K562 (cell line): ENCODE measurements at regions not wholly inside any gene's neighbourhood (a gene's known extent, or its start where the extent isn't known, plus 50 kb on each side); places are given as distances from the start of the nearest gene placed in this dataset.

Experiments
- ATAC-seq: fragments of 200-7000 bp; cut with Tn5 transposase; 3 replicates; pipeline ENCODE4 v1.9.1; 2020; ENCODE audit warnings: moderate library complexity
- BruUV-seq: library from RNA; stranded (reverse); fragments of 400-500 nt; replicated peaks from 2 replicates; lab custom pipeline; 2021; lab: Mats Ljungman, UMichigan
- CTCF ChIA-PET: fragments of 300-600 bp; formaldehyde crosslinking; extraction: SDS; loops from one replicate; lab custom pipeline; 2021; ENCODE audit warnings: low intra/inter-chr PET ratio; lab: Yijun Ruan, JAX
- POLR2A ChIA-PET: fragments of 300-600, 350-650 bp; sonication (Branson Sonifier 250); formaldehyde crosslinking; extraction: SDS; loops from one replicate; lab custom pipeline; 2021; ENCODE audit warnings: antibody characterized with exemption, inconsistent platforms; lab: Yijun Ruan, JAX
- DNase-seq, 4 experiments: peaks; one replicate each; pipeline versions ENCODE4 v3.0.0 to v3.0.0-alpha.2; 2011 to 2018; ENCODE audit warnings: low spot score in 3 of 4, mixed read lengths in 3 of 4; ENCODE audit errors: extremely low read depth in 1 of 4
- FAIRE-seq: peaks from 2 replicates; lab custom pipeline; 2011; peaks lifted over from hg19 to GRCh38; lab: Jason Lieb, UNC
- H2AFZ ChIP-seq: 2 replicates; pipeline ENCODE4 v1.6.0; 2011; ENCODE audit warnings: low read depth, low read length, control low read depth, inconsistent platforms
- H3K27ac ChIP-seq: fragments of 200-600 bp; 3 replicates; pipeline ENCODE4 v1.8.0; 2011; ENCODE audit warnings: low read depth, mild to moderate bottlenecking, control low read depth, inconsistent platforms, low read length, moderate library complexity, mixed read lengths; ENCODE audit errors: extremely low read depth
- H3K27me3 ChIP-seq, 2 experiments: fragments of 300-600 bp in 1 of 2; 2 replicates in 1 of 2; 3 replicates in 1 of 2; pipeline versions ENCODE4 v1.6.0 to v1.8.0; 2011; ENCODE audit warnings: inconsistent platforms in 2 of 2, low read length in 2 of 2, mild to moderate bottlenecking in 1 of 2, mixed read lengths in 1 of 2, moderate library complexity in 1 of 2; ENCODE audit not compliant: control insufficient read depth in 2 of 2, insufficient read depth in 2 of 2
- H3K36me3 ChIP-seq: fragments of 300-600 bp; 3 replicates; pipeline ENCODE4 v1.8.0; 2011; ENCODE audit warnings: mild to moderate bottlenecking, low read length, inconsistent platforms; ENCODE audit not compliant: control insufficient read depth, insufficient read depth
- H3K4me1 ChIP-seq, 2 experiments: fragments of 200-600 bp in 1 of 2; replicated peaks in 1 of 2; 2 replicates in 1 of 2; 3 replicates in 1 of 2; pipeline versions ENCODE4 v1.5.1 to v1.8.0; 2011; ENCODE audit warnings: inconsistent platforms in 2 of 2, low read length in 2 of 2, mild to moderate bottlenecking in 1 of 2, mixed read lengths in 1 of 2, moderate library complexity in 1 of 2; ENCODE audit not compliant: control insufficient read depth in 2 of 2, insufficient read depth in 2 of 2
- H3K4me2 ChIP-seq: 2 replicates; pipeline ENCODE4 v1.6.1; 2011; ENCODE audit warnings: low read length, control low read depth, inconsistent platforms, mixed read lengths; ENCODE audit not compliant: insufficient read depth
- H3K4me3 ChIP-seq: fragments of 200-600 bp; sonication (generic), shearing (Covaris generic); 2 replicates; pipeline ENCODE4 v1.5.1; 2016; ENCODE audit warnings: control low read depth, inconsistent platforms
- H3K79me2 ChIP-seq: fragments of 200-600 bp; 3 replicates; pipeline ENCODE4 v1.8.0; 2011; ENCODE audit warnings: low read length, inconsistent platforms; ENCODE audit not compliant: control insufficient read depth, insufficient read depth
- H3K9ac ChIP-seq, 2 experiments: 2 replicates each; pipeline versions ENCODE4 v1.6.0 to v1.6.1; 2011; ENCODE audit warnings: low read depth in 2 of 2, low read length in 2 of 2, control low read depth in 1 of 2, inconsistent platforms in 1 of 2, mild to moderate bottlenecking in 1 of 2, mixed read lengths in 1 of 2; ENCODE audit not compliant: insufficient read depth in 1 of 2
- H3K9me1 ChIP-seq: one replicate; pipeline ENCODE4 v1.6.0; 2011; ENCODE audit warnings: inconsistent platforms, mild to moderate bottlenecking, low read length, moderate library complexity; ENCODE audit not compliant: control insufficient read depth, insufficient read depth
- H3K9me3 ChIP-seq: replicated peaks from 2 replicates; pipeline ENCODE4 v1.5.1; 2011; ENCODE audit warnings: low read depth, low read length, inconsistent platforms; ENCODE audit not compliant: control insufficient read depth, insufficient read depth
- H4K20me1 ChIP-seq: replicated peaks from 2 replicates; pipeline ENCODE4 v1.6.1; 2011; ENCODE audit warnings: low read length, inconsistent platforms, mixed read lengths; ENCODE audit not compliant: control insufficient read depth, insufficient read depth
- BRD4 ChIP-seq: fragments of 200-600 bp; sonication (generic); IDR thresholded peaks from 2 replicates; pipeline ENCODE4 v1.6.1; 2017; ENCODE audit warnings: inconsistent platforms
- CUX1 ChIP-seq: fragments of 200-800 bp; sonication (Bioruptor generic); IDR thresholded peaks from 2 replicates; pipeline ENCODE4 v1.6.1; 2016; ENCODE audit warnings: missing genetic modification characterization, missing compliant biosample characterization
- FOS ChIP-seq: IDR thresholded peaks from 3 replicates; pipeline ENCODE4 v1.6.1; 2011; ENCODE audit not compliant: insufficient read length; ENCODE audit errors: extremely low read depth
- NR2C2 ChIP-seq, 2 experiments: fragments of 200-800 bp in 1 of 2; sonication (Bioruptor generic) in 1 of 2; sonication (generic) in 1 of 2; formaldehyde crosslinking in 1 of 2; IDR thresholded peaks; 2 replicates each; pipeline versions ENCODE4 v1.6.1 to v1.8.0; 2016 to 2022; ENCODE audit warnings: mild to moderate bottlenecking in 1 of 2, missing compliant biosample characterization in 1 of 2, missing genetic modification characterization in 1 of 2, missing genetic modification reagents in 1 of 2
- TAL1 ChIP-seq: fragments of 450-650 bp; IDR thresholded peaks from 2 replicates; pipeline ENCODE4 v1.6.1; 2016; ENCODE audit warnings: mild to moderate bottlenecking
- TGIF2 ChIP-seq: sonication (generic); formaldehyde crosslinking; IDR thresholded peaks from 2 replicates; pipeline ENCODE4 v1.8.1; 2022; ENCODE audit warnings: mild to moderate bottlenecking, missing genetic modification reagents, moderate library complexity
- ZNF175 ChIP-seq: fragments of 200-800 bp; sonication (Bioruptor generic); IDR thresholded peaks from 2 replicates; pipeline ENCODE4 v1.6.1; 2016; ENCODE audit warnings: low read depth, mild to moderate bottlenecking, missing genetic modification characterization, missing compliant biosample characterization
- WGBS: fragments of 100-300 bp; shearing (Covaris generic); methylation state at CpG from one replicate; pipeline ENCODE4 v1.1.6; 2016; ENCODE audit warnings: low coverage, mixed read lengths; ENCODE audit not compliant: insufficient coverage; ENCODE audit errors: missing lambda C conversion rate; 5-methylcytosine and 5-hydroxymethylcytosine counted together
- in situ Hi-C: fragments of 300-500 bp; cut with MboI; formaldehyde crosslinking; loops from 4 replicates; pipeline ENCODE4 v1.15.0; 2018; ENCODE audit warnings: inconsistent platforms, mixed read lengths
- intact Hi-C: fragments of 100-400 bp; cut with micrococcal nuclease; formaldehyde crosslinking; loops from 2 replicates; pipeline ENCODE4 v1.14.2; 2022
- TF ChIP-seq, protein P1 (sequence below): fragments of 250-450 bp; sonication (Bioruptor Pico); IDR thresholded peaks from 2 replicates; pipeline ENCODE4 v1.8.0; 2022; ENCODE audit warnings: inconsistent platforms
- TF ChIP-seq, protein P2 (sequence below): fragments of 250-450 bp; sonication (Bioruptor Pico); IDR thresholded peaks from 2 replicates; pipeline ENCODE4 v1.5.0; 2021; ENCODE audit warnings: mild to moderate bottlenecking, borderline replicate concordance

DNA sequence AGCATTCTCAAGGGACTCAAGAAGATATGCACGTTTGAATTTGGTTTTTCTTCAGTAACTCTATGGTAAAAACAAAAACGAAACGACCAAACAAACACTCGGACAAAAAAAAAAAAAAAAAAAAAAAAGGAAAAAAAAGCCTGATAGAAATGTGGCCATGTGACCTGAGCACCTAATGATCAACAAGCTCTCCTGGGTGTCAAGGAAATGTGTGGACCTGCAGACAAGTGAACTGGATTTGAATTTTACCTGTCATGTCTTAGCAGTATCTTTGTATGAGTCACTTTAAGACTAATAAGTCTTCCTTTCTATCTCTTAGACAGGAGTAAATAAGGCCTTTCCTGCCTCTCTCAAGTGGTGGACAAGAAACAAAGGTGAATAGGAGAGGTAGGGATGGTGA, 190.6 kb upstream of the GRIA1 start (continued):
- TF ChIP-seq, protein P1, sequence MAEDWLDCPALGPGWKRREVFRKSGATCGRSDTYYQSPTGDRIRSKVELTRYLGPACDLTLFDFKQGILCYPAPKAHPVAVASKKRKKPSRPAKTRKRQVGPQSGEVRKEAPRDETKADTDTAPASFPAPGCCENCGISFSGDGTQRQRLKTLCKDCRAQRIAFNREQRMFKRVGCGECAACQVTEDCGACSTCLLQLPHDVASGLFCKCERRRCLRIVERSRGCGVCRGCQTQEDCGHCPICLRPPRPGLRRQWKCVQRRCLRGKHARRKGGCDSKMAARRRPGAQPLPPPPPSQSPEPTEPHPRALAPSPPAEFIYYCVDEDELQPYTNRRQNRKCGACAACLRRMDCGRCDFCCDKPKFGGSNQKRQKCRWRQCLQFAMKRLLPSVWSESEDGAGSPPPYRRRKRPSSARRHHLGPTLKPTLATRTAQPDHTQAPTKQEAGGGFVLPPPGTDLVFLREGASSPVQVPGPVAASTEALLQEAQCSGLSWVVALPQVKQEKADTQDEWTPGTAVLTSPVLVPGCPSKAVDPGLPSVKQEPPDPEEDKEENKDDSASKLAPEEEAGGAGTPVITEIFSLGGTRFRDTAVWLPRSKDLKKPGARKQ (CRISPR knock-in tag) = no peak
- TF ChIP-seq ZNF175 (CRISPR knock-in tag) (no peak), TGIF2 (no peak)
- TF ChIP-seq, protein P2, sequence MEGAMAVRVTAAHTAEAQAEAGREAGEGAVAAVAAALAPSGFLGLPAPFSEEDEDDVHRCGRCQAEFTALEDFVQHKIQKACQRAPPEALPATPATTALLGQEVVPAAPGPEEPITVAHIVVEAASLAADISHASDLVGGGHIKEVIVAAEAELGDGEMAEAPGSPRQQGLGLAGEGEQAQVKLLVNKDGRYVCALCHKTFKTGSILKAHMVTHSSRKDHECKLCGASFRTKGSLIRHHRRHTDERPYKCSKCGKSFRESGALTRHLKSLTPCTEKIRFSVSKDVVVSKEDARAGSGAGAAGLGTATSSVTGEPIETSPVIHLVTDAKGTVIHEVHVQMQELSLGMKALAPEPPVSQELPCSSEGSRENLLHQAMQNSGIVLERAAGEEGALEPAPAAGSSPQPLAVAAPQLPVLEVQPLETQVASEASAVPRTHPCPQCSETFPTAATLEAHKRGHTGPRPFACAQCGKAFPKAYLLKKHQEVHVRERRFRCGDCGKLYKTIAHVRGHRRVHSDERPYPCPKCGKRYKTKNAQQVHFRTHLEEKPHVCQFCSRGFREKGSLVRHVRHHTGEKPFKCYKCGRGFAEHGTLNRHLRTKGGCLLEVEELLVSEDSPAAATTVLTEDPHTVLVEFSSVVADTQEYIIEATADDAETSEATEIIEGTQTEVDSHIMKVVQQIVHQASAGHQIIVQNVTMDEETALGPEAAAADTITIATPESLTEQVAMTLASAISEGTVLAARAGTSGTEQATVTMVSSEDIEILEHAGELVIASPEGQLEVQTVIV (CRISPR knock-in tag) = no peak
- TF ChIP-seq, all 486 proteins: peak for 0

DNA sequence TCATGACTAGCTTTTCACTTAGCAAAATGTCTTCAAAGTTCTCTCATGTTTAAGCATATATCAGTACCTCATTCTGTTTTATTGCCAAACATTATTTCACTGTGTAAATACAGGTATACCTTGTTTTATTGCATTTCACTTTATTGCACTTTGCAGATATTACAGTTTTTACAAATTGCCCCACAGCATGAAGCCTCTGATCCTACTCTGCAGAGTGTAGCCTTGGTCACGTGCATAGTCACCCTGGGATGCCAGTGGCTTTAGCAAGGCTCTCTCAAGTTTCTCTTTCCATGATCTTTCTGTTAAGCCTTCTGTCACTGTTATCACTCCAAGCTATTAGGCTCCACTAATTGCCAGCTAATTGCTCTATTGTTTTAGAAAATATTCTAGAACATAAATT, 182.2 kb upstream of the GRIA1 start:
- BruUV-seq = no TSS peak
- Histone ChIP-seq H4K20me1 (no peaks in the 10 kb centered on the region), H3K79me2 (no peaks in the 10 kb centered on the region), H3K4me2 (no peak overlapping the region), H3K9ac (no peak overlapping the region), H3K36me3 (no peaks in the 10 kb centered on the region), H3K9me1 (no peaks in the 10 kb centered on the region), H3K27me3 (no peaks in the 10 kb centered on the region), H3K27ac (no peak overlapping the region), H3K4me1 (no peaks in the 10 kb centered on the region), H3K9me3 (no peaks in the 10 kb centered on the region), H2AFZ (no peak overlapping the region), H3K4me3 (no peak overlapping the region)
- CTCF ChIA-PET = no interaction called here
- DNase-seq (no peak), FAIRE-seq (no peak), ATAC-seq (no peak)
- in situ Hi-C loops = no loop called here
- POLR2A ChIA-PET = no interaction called here
- 0% methylated on average over 1 of the region's 1 CpG for WGBS
- intact Hi-C loops = no loop called here
- TF ChIP-seq NR2C2 (CRISPR knock-in tag; IDR thresholded peaks at IDR 0.05) = no peak
- TF ChIP-seq NR2C2 (tag; IDR thresholded peaks at IDR 0.05) = no peak
- no peak for TF ChIP-seq BRD4
- TF ChIP-seq TAL1 = no peak
- no peak for TF ChIP-seq FOS
- no peak for TF ChIP-seq CUX1 (CRISPR knock-in tag)
